ENCODE measurements at regions not wholly inside any gene's neighbourhood (a gene's known extent, or its start where the extent isn't known, plus 50 kb on each side); places are given as distances from the start of the nearest gene placed in this dataset.

GRCh38 chr4:179399054-179399782, 1957.0 kb upstream of the AGA start:
- no peak for DNase-seq (ENCODE audit: low spot score)
- no peaks in the 10 kb centered on the region for H3K4me1 Mint-ChIP-seq (ENCODE audit: low read depth)
- no peaks in the 10 kb centered on the region for H3K27me3 Mint-ChIP-seq (ENCODE audit: low read depth)
- no peak overlapping the region for H3K27ac Mint-ChIP-seq
- H3K9me3 Mint-ChIP-seq, result peaks cover 41% of the 10 kb centered on the region
- no peak overlapping the region for H3K4me3 Mint-ChIP-seq (ENCODE audit: low read depth)
- intact Hi-C loops (cut with micrococcal nuclease), result no loop called here
- H3K36me3 Mint-ChIP-seq (ENCODE audit: low read depth), result no peaks in the 10 kb centered on the region

- intact Hi-C loops (cut with micrococcal nuclease), result no loop called here
- Mint-ChIP-seq H3K9me3 (peaks cover 14% of the 10 kb centered on the region), H3K36me3 (ENCODE audit: low read depth) (no peaks in the 10 kb centered on the region), H3K27ac (no peak overlapping the region), H3K27me3 (ENCODE audit: low read depth) (no peaks in the 10 kb centered on the region), H3K4me1 (ENCODE audit: low read depth) (no peaks in the 10 kb centered on the region), H3K4me3 (ENCODE audit: low read depth) (no peak overlapping the region)
- no peak for DNase-seq (ENCODE audit: low spot score)
Measured at GRCh38 chr4:179415037-179415846, 1973.0 kb upstream of the AGA start.

GRCh38 chr4:179415847-179416223, 1973.6 kb upstream of the AGA start:
- Mint-ChIP-seq H3K4me1 (ENCODE audit: low read depth) (no peaks in the 10 kb centered on the region), H3K9me3 (peaks cover 14% of the 10 kb centered on the region), H3K27ac (no peak overlapping the region), H3K4me3 (ENCODE audit: low read depth) (no peak overlapping the region), H3K36me3 (ENCODE audit: low read depth) (no peaks in the 10 kb centered on the region), H3K27me3 (ENCODE audit: low read depth) (no peaks in the 10 kb centered on the region)
- intact Hi-C loops (cut with micrococcal nuclease), result no loop called here
- no peak for DNase-seq (ENCODE audit: low spot score)

- no peak overlapping the region for H3K27ac Mint-ChIP-seq
- no peaks in the 10 kb centered on the region for H3K27me3 Mint-ChIP-seq (ENCODE audit: low read depth)
- no peak overlapping the region for H3K4me3 Mint-ChIP-seq (ENCODE audit: low read depth)
- peaks cover 14% of the 10 kb centered on the region for H3K9me3 Mint-ChIP-seq
- DNase-seq (ENCODE audit: low spot score), result no peak
- intact Hi-C loops (cut with micrococcal nuclease), result no loop called here
- H3K4me1 Mint-ChIP-seq (ENCODE audit: low read depth), result no peaks in the 10 kb centered on the region
- no peaks in the 10 kb centered on the region for H3K36me3 Mint-ChIP-seq (ENCODE audit: low read depth)
Measured at GRCh38 chr4:179417357-179417756, 1975.1 kb upstream of the AGA start.

GRCh38 chr4:179437962-179438361, 1995.7 kb upstream of the AGA start:
- DNase-seq (ENCODE audit: low spot score), result no peak
- Mint-ChIP-seq H3K4me3 (ENCODE audit: low read depth) (no peak overlapping the region), H3K27me3 (ENCODE audit: low read depth) (no peaks in the 10 kb centered on the region), H3K4me1 (ENCODE audit: low read depth) (no peaks in the 10 kb centered on the region), H3K9me3 (peaks cover 10% of the 10 kb centered on the region), H3K36me3 (ENCODE audit: low read depth) (no peaks in the 10 kb centered on the region), H3K27ac (no peak overlapping the region)
- intact Hi-C loops (cut with micrococcal nuclease), result no loop called here

- intact Hi-C loops (cut with micrococcal nuclease), result no loop called here
- Mint-ChIP-seq H3K27me3 (ENCODE audit: low read depth) (no peaks in the 10 kb centered on the region), H3K36me3 (ENCODE audit: low read depth) (no peaks in the 10 kb centered on the region), H3K27ac (no peak overlapping the region), H3K4me3 (ENCODE audit: low read depth) (no peak overlapping the region), H3K9me3 (peaks cover 32% of the 10 kb centered on the region), H3K4me1 (ENCODE audit: low read depth) (no peaks in the 10 kb centered on the region)
- DNase-seq (ENCODE audit: low spot score), result no peak
Measured at GRCh38 chr4:179441596-179441995, 1999.4 kb upstream of the AGA start.

- intact Hi-C loops (cut with micrococcal nuclease), result no loop called here
- no peak overlapping the region for H3K4me3 Mint-ChIP-seq (ENCODE audit: low read depth)
- H3K9me3 Mint-ChIP-seq, result peaks cover 27% of the 10 kb centered on the region
- DNase-seq (ENCODE audit: low spot score), result no peak
- no peaks in the 10 kb centered on the region for H3K4me1 Mint-ChIP-seq (ENCODE audit: low read depth)
- no peak overlapping the region for H3K27ac Mint-ChIP-seq
- no peaks in the 10 kb centered on the region for H3K27me3 Mint-ChIP-seq (ENCODE audit: low read depth)
- no peaks in the 10 kb centered on the region for H3K36me3 Mint-ChIP-seq (ENCODE audit: low read depth)
Measured at GRCh38 chr4:179447308-179447707, 2005.1 kb upstream of the AGA start.

- DNase-seq (ENCODE audit: low spot score), result no peak
- Mint-ChIP-seq H3K4me3 (ENCODE audit: low read depth) (no peak overlapping the region), H3K9me3 (peaks cover 12% of the 10 kb centered on the region), H3K27ac (no peak overlapping the region), H3K4me1 (ENCODE audit: low read depth) (no peaks in the 10 kb centered on the region), H3K27me3 (ENCODE audit: low read depth) (no peaks in the 10 kb centered on the region), H3K36me3 (ENCODE audit: low read depth) (no peaks in the 10 kb centered on the region)
- intact Hi-C loops (cut with micrococcal nuclease), result no loop called here
Measured at GRCh38 chr4:179465131-179465797, 2023.0 kb upstream of the AGA start.

GRCh38 chr4:179467878-179468277, 2025.6 kb upstream of the AGA start:
- Mint-ChIP-seq H3K9me3 (peaks cover 19% of the 10 kb centered on the region), H3K27ac (no peak overlapping the region), H3K4me3 (ENCODE audit: low read depth) (no peak overlapping the region), H3K36me3 (ENCODE audit: low read depth) (no peaks in the 10 kb centered on the region), H3K4me1 (ENCODE audit: low read depth) (no peaks in the 10 kb centered on the region), H3K27me3 (ENCODE audit: low read depth) (no peaks in the 10 kb centered on the region)
- no peak for DNase-seq (ENCODE audit: low spot score)
- intact Hi-C loops (cut with micrococcal nuclease), result no loop called here

GRCh38 chr4:179472164-179472563, 2029.9 kb upstream of the AGA start:
- DNase-seq (ENCODE audit: low spot score), result no peak
- Mint-ChIP-seq H3K36me3 (ENCODE audit: low read depth) (no peaks in the 10 kb centered on the region), H3K27ac (no peak overlapping the region), H3K4me1 (ENCODE audit: low read depth) (no peaks in the 10 kb centered on the region), H3K27me3 (ENCODE audit: low read depth) (no peaks in the 10 kb centered on the region), H3K4me3 (ENCODE audit: low read depth) (no peak overlapping the region), H3K9me3 (peaks cover 21% of the 10 kb centered on the region)
- intact Hi-C loops (cut with micrococcal nuclease), result no loop called here

- no peaks in the 10 kb centered on the region for H3K36me3 Mint-ChIP-seq (ENCODE audit: low read depth)
Measured at GRCh38 chr4:179478608-179479007, 2036.4 kb upstream of the AGA start.

GRCh38 chr4:179485781-179486180, 2043.5 kb upstream of the AGA start:
- Mint-ChIP-seq H3K27ac (no peak overlapping the region), H3K36me3 (ENCODE audit: low read depth) (no peaks in the 10 kb centered on the region), H3K4me1 (ENCODE audit: low read depth) (no peaks in the 10 kb centered on the region), H3K9me3 (peaks cover 41% of the 10 kb centered on the region), H3K4me3 (ENCODE audit: low read depth) (no peak overlapping the region), H3K27me3 (ENCODE audit: low read depth) (no peaks in the 10 kb centered on the region)
- no peak for DNase-seq (ENCODE audit: low spot score)
- intact Hi-C loops (cut with micrococcal nuclease), result no loop called here

More at GRCh38 chr4:179478608-179479007, 2036.4 kb upstream of the AGA start:
- no peak for DNase-seq (ENCODE audit: low spot score)
- Mint-ChIP-seq H3K4me3 (ENCODE audit: low read depth) (no peak overlapping the region), H3K27ac (no peak overlapping the region), H3K4me1 (ENCODE audit: low read depth) (no peaks in the 10 kb centered on the region), H3K27me3 (ENCODE audit: low read depth) (no peaks in the 10 kb centered on the region), H3K9me3 (peaks cover 34% of the 10 kb centered on the region)
- intact Hi-C loops (cut with micrococcal nuclease), result no loop called here

All from activated T-helper 2 cell treated with anti-CD3 and anti-CD28 coated beads, Interferon-gamma antibody, Interleukin-2, Interleukin-4, amounts not matched to agents 10 μg/mL and 5 μg/mL and 100 μg/mL, durations not matched to agents 14 hours and 24 hours and 36 hours (primary cell).